ENCODE measurements at regions not wholly inside any gene's neighbourhood (a gene's known extent, or its start where the extent isn't known, plus 50 kb on each side); places are given as distances from the start of the nearest gene placed in this dataset.

DNA sequence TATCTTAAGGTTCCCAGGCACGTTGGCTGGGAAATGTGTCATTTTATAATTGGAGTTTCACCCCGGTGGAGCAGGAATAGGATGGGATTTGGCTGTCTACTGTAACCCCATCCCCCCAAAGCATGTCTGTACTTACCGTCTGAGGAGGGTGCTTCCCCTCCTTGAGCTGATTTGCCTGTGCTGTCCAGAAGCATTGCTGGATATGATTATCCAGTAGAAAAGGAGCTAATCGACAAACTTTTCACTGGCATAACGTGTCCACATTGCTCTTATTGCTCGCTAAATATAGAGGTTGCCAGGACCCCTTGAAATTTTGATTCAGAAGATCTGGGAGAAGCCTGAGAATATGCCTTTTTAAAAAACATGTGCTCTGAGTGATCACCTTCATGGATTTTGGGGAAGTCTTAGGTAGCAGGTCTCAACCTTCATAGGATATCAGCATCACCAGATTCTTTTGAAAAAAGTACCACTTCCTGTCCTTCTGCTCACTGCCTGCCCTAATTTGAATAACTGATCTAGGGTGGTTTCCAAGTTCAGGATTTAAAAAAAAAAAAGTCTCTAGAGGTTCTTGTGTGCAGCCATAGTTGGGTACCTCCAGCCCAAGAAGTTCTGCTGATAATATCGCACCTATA lies 80.4 kb upstream of the KCNA1 start:
- TF ChIP-seq, protein P1, sequence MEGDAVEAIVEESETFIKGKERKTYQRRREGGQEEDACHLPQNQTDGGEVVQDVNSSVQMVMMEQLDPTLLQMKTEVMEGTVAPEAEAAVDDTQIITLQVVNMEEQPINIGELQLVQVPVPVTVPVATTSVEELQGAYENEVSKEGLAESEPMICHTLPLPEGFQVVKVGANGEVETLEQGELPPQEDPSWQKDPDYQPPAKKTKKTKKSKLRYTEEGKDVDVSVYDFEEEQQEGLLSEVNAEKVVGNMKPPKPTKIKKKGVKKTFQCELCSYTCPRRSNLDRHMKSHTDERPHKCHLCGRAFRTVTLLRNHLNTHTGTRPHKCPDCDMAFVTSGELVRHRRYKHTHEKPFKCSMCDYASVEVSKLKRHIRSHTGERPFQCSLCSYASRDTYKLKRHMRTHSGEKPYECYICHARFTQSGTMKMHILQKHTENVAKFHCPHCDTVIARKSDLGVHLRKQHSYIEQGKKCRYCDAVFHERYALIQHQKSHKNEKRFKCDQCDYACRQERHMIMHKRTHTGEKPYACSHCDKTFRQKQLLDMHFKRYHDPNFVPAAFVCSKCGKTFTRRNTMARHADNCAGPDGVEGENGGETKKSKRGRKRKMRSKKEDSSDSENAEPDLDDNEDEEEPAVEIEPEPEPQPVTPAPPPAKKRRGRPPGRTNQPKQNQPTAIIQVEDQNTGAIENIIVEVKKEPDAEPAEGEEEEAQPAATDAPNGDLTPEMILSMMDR (conservative IDR thresholded peaks at IDR 0.05; ENCODE audit: low read length): no peak
- TF ChIP-seq EZH2phosphoT487 (IDR thresholded peaks at IDR 0.05; ENCODE audit: borderline replicate concordance, low read depth, low read length): no peak

Measured in OCI-LY7 (cell line).